Esophagus muscularis mucosa (tissue), 4 donors: ENCODE measurements at regions not wholly inside any gene's neighbourhood (a gene's known extent, or its start where the extent isn't known, plus 50 kb on each side); places are given as distances from the start of the nearest gene placed in this dataset.

Experiments used
- DNase-seq: peaks from one replicate; pipeline ENCODE4 v3.0.0-alpha.2; 2017; ENCODE audit errors: extremely low spot score
- H3K27ac ChIP-seq, 4 donors: fragments of 200-600 bp; sonication (generic); replicated peaks in 1 of 4; 1 replicate in 3 of 4; 2 replicates in 1 of 4; pipeline ENCODE4 v1.5.1; 2016 to 2019; ENCODE audit warnings: mild to moderate bottlenecking in 1 of 4
- H3K27me3 ChIP-seq, 4 donors: fragments of 200-600 bp; sonication (generic); one replicate each; pipeline versions ENCODE4 v1.5.1 to v1.6.0; 2016 to 2019
- H3K36me3 ChIP-seq, 4 donors: fragments of 200-600 bp; sonication (generic); one replicate each; pipeline ENCODE4 v1.5.1; 2016 to 2019
- H3K4me1 ChIP-seq, 4 donors: fragments of 200-600 bp; sonication (generic); one replicate each; pipeline ENCODE4 v1.5.1; 2016 to 2019
- H3K4me3 ChIP-seq, 4 donors: fragments of 200-600 bp; sonication (generic); 1 replicate in 2 of 4; 2 replicates in 2 of 4; pipeline ENCODE4 v1.5.1; 2016 to 2019; ENCODE audit warnings: mild to moderate bottlenecking in 4 of 4, moderate library complexity in 1 of 4
- H3K9me3 ChIP-seq, 4 donors: fragments of 200-600 bp; sonication (generic); 1 replicate in 3 of 4; 2 replicates in 1 of 4; pipeline ENCODE4 v1.5.1; 2016 to 2019
- EP300 ChIP-seq: sonication (generic); formaldehyde crosslinking; IDR thresholded peaks from one replicate; pipeline ENCODE4 v1.6.1; 2017; ENCODE audit warnings: antibody characterized with exemption
- POLR2A ChIP-seq: fragments of 450-650 bp; IDR thresholded peaks from one replicate; pipeline ENCODE4 v1.6.1; 2017; ENCODE audit warnings: antibody characterized with exemption, moderate library complexity, mild to moderate bottlenecking, low read depth
- POLR2AphosphoS5 ChIP-seq, 2 donors: sonication (generic); formaldehyde crosslinking; IDR thresholded peaks; one replicate each; pipeline ENCODE4 v1.6.1; 2017; ENCODE audit warnings: antibody characterized with exemption in 2 of 2
- WGBS: methylation state at CpG from one replicate; pipeline ENCODE4 v1.1.5; 2018; 5-methylcytosine and 5-hydroxymethylcytosine counted together
- intact Hi-C: fragments of 100-400 bp; cut with DNase I; formaldehyde crosslinking; loops from one replicate; pipeline ENCODE4 v1.15.1; 2023
- TF ChIP-seq, protein P1 (sequence below), 3 experiments: fragments of 200-600 bp in 2 of 3; fragments of 450-650 bp in 1 of 3; sonication (generic) in 2 of 3; IDR thresholded peaks; one replicate each; pipeline ENCODE4 v1.5.1; 2017 to 2019; ENCODE audit warnings: antibody characterized with exemption in 3 of 3, mild to moderate bottlenecking in 2 of 3, moderate library complexity in 1 of 3

- no peaks in the 10 kb centered on the region for H3K9me3 ChIP-seq
- H3K27ac ChIP-seq, result no peak overlapping the region
- TF ChIP-seq EP300, result no peak
- TF ChIP-seq POLR2AphosphoS5 (IDR thresholded peaks at IDR 0.05), result no peak
- no peak for TF ChIP-seq POLR2A
- TF ChIP-seq, protein P1, sequence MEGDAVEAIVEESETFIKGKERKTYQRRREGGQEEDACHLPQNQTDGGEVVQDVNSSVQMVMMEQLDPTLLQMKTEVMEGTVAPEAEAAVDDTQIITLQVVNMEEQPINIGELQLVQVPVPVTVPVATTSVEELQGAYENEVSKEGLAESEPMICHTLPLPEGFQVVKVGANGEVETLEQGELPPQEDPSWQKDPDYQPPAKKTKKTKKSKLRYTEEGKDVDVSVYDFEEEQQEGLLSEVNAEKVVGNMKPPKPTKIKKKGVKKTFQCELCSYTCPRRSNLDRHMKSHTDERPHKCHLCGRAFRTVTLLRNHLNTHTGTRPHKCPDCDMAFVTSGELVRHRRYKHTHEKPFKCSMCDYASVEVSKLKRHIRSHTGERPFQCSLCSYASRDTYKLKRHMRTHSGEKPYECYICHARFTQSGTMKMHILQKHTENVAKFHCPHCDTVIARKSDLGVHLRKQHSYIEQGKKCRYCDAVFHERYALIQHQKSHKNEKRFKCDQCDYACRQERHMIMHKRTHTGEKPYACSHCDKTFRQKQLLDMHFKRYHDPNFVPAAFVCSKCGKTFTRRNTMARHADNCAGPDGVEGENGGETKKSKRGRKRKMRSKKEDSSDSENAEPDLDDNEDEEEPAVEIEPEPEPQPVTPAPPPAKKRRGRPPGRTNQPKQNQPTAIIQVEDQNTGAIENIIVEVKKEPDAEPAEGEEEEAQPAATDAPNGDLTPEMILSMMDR (IDR thresholded peaks at IDR 0.05), result no peak
- intact Hi-C loops, result no loop called here
- H3K4me3 ChIP-seq, result no peak overlapping the region
- no peaks in the 10 kb centered on the region for H3K27me3 ChIP-seq
- WGBS, result 88% methylated on average over 28 of the region's 36 CpGs
- H3K36me3 ChIP-seq, result no peaks in the 10 kb centered on the region
- no peak for DNase-seq
- peaks cover 0 to 12% (median 11%) of the 10 kb centered on the region in 4 donors for H3K4me1 ChIP-seq
Measured at GRCh38 chr16:88327561-88328312, 55.0 kb upstream of the ZNF469 start.

- intact Hi-C loops, result no loop called here
- WGBS, result 83% methylated on average over 22 of the region's 22 CpGs
- no peak for DNase-seq
- TF ChIP-seq POLR2AphosphoS5 (IDR thresholded peaks at IDR 0.05) (no peak), POLR2A (no peak), EP300 (no peak)
- TF ChIP-seq, protein P1 (IDR thresholded peaks at IDR 0.05), result no peak
- H3K9me3 ChIP-seq, result no peaks in the 10 kb centered on the region
- peaks cover 0 to 16% (median 15%) of the 10 kb centered on the region in 4 donors for H3K4me1 ChIP-seq
- H3K36me3 ChIP-seq, result no peaks in the 10 kb centered on the region
- H3K4me3 ChIP-seq, result no peak overlapping the region
- no peak overlapping the region for H3K27ac ChIP-seq
- no peaks in the 10 kb centered on the region for H3K27me3 ChIP-seq
Measured at GRCh38 chr16:88328313-88328980, 54.3 kb upstream of the ZNF469 start.

DNA sequence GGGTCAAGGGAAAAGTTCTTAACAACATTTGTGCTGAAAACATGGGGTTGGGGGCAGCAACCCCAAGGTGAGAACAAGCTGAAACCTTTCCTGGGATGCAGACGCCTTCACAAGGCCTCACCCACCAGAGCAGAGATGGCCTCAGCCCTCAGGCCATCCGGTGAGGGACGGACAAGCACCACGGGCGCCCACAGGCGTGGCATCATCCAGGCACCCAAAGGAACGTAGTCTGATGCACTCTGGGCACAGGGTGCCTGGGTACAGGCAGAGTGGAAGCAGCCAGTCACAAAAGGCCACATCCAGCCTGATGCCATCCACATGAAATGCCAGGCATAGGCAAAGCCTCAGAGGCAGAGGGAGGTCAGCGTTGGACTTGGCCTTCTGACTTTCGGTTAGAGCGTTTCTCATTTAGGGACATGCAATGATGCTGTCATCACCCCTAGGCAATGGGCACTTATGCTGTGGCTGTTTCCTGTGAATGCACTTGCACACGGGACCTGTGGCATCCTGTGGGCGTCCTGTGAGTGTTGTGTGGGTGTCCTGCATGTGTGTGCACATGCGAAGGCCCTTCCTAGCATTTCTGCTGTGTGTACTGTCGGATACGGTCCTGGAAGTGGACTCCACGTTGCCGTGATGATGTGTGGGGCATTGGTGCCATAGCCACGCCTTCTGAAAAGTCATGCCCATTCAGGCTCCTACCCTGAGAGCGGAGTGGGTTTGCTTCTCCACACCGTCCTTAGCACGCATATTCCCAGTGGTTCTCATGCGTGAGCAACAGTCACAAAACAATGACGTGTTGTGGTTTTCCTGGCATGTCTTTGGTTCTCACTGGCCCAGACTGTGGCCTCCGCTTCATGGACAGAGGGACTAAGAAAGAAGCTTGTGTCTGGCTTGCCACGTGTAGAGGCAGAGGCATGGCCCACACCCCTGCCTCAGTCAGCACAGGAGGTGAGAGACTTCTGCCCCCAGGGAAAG lies 52.7 kb upstream of the ZNF469 start:
- Histone ChIP-seq H3K4me3 (no peak overlapping the region), H3K9me3 (no peaks in the 10 kb centered on the region), H3K36me3 (no peaks in the 10 kb centered on the region), H3K27me3 (no peaks in the 10 kb centered on the region), H3K27ac (no peak overlapping the region), H3K4me1 (peaks cover 0 to 16% (median 15%) of the 10 kb centered on the region in 4 donors)
- WGBS, result 88% methylated on average over 16 of the region's 25 CpGs
- intact Hi-C loops, result no loop called here
- TF ChIP-seq EP300 (no peak), POLR2A (no peak), POLR2AphosphoS5 (IDR thresholded peaks at IDR 0.05) (no peak)
- TF ChIP-seq, protein P1 (IDR thresholded peaks at IDR 0.05), result no peak
- DNase-seq, result no peak

- no peak for DNase-seq
- WGBS, result 94% methylated on average over 15 of the region's 15 CpGs
Measured at GRCh38 chr16:88330971-88331890, 51.5 kb upstream of the ZNF469 start.

More at GRCh38 chr16:88330971-88331890, 51.5 kb upstream of the ZNF469 start:
- no peaks in the 10 kb centered on the region for H3K36me3 ChIP-seq
- intact Hi-C loops, result no loop called here
- peaks cover 0 to 16% (median 15%) of the 10 kb centered on the region in 4 donors for H3K4me1 ChIP-seq
- no peaks in the 10 kb centered on the region for H3K27me3 ChIP-seq
- H3K27ac ChIP-seq, result peak overlapping the region in 3 of 4 donors; percentile 41 to 55 (median 52)
- no peak overlapping the region for H3K4me3 ChIP-seq
- H3K9me3 ChIP-seq, result no peaks in the 10 kb centered on the region
- TF ChIP-seq, protein P1 (IDR thresholded peaks at IDR 0.05), result no peak
- TF ChIP-seq EP300 (no peak), POLR2AphosphoS5 (IDR thresholded peaks at IDR 0.05) (no peak), POLR2A (no peak)
